GM12865 (cell line): ENCODE measurements at regions not wholly inside any gene's neighbourhood (a gene's known extent, or its start where the extent isn't known, plus 50 kb on each side); places are given as distances from the start of the nearest gene placed in this dataset.
"Not testable (repeated sequence)": the region's sequence is repeated elsewhere in the genome, so short reads cannot be mapped to it uniquely, and the experiment has no call there.

Source experiments
- DNase-seq: peaks from one replicate; pipeline ENCODE4 v3.0.0; 2010; ENCODE audit warnings: low read depth
- H3K4me3 ChIP-seq: 2 replicates; pipeline ENCODE4 v1.5.1; 2011; ENCODE audit warnings: mild to moderate bottlenecking, low read depth, low read length, control low read depth
- CTCF ChIP-seq: IDR thresholded peaks from 2 replicates; pipeline ENCODE4 v1.5.1; 2011; ENCODE audit warnings: low read length, control low read depth, low read depth, inconsistent platforms; ENCODE audit not compliant: insufficient read depth; ENCODE audit errors: missing control alignments

- no peak for TF ChIP-seq CTCF
- no peak overlapping the region for H3K4me3 ChIP-seq
- no peak for DNase-seq
Observed at GRCh38 chr13:83077499-83077898, 804.8 kb downstream of the SLITRK1 start.

GRCh38 chr13:83073930-83074329 lies 808.3 kb downstream of the SLITRK1 start:
- not testable (repeated sequence) for DNase-seq, H3K4me3 ChIP-seq

- no peak overlapping the region for H3K4me3 ChIP-seq
- no peak for DNase-seq
- TF ChIP-seq CTCF: no peak
Observed at GRCh38 chr13:83065108-83065507, 817.2 kb downstream of the SLITRK1 start.

- TF ChIP-seq CTCF: no peak
- no peak overlapping the region for H3K4me3 ChIP-seq
- no peak for DNase-seq
Observed at GRCh38 chr13:83057119-83057518, 825.2 kb downstream of the SLITRK1 start.

GRCh38 chr13:83056269-83056668 lies 826.0 kb downstream of the SLITRK1 start:
- no peak overlapping the region for H3K4me3 ChIP-seq
- no peak for DNase-seq
- TF ChIP-seq CTCF: no peak

- no peak for DNase-seq
- no peak overlapping the region for H3K4me3 ChIP-seq
- no peak for TF ChIP-seq CTCF
Observed at GRCh38 chr13:83048419-83048818, 833.9 kb downstream of the SLITRK1 start.

- no peak for TF ChIP-seq CTCF
- no peak overlapping the region for H3K4me3 ChIP-seq
- no peak for DNase-seq
Observed at GRCh38 chr13:83024955-83025594, 857.2 kb downstream of the SLITRK1 start.
